Bronchial epithelial cell (primary cell): ENCODE measurements at regions not wholly inside any gene's neighbourhood (a gene's known extent, or its start where the extent isn't known, plus 50 kb on each side); places are given as distances from the start of the nearest gene placed in this dataset.

Experiments used
- DNase-seq: peaks from one replicate; pipeline ENCODE4 v3.0.0-alpha.2; 2010; ENCODE audit warnings: low read depth
- FAIRE-seq: peaks from 2 replicates; lab custom pipeline; 2011; peaks lifted over from hg19 to GRCh38; lab: Jason Lieb, UNC
- H3K27me3 ChIP-seq: 2 replicates; pipeline ENCODE4 v1.5.1; 2011; ENCODE audit warnings: low read length; ENCODE audit not compliant: control insufficient read depth, insufficient read depth
- H3K36me3 ChIP-seq: 2 replicates; pipeline ENCODE4 v1.5.1; 2011; ENCODE audit warnings: low read length; ENCODE audit not compliant: control insufficient read depth, insufficient read depth
- H3K4me3 ChIP-seq: 2 replicates; pipeline ENCODE4 v1.5.1; 2011; ENCODE audit warnings: mild to moderate bottlenecking, low read depth, low read length, control low read depth
- TF ChIP-seq, protein P1 (sequence below): IDR thresholded peaks from 2 replicates; pipeline ENCODE4 v1.5.1; 2011; ENCODE audit warnings: mild to moderate bottlenecking, moderate library complexity, low read length, control low read depth, inconsistent platforms; ENCODE audit not compliant: insufficient read depth, severe bottlenecking

DNA sequence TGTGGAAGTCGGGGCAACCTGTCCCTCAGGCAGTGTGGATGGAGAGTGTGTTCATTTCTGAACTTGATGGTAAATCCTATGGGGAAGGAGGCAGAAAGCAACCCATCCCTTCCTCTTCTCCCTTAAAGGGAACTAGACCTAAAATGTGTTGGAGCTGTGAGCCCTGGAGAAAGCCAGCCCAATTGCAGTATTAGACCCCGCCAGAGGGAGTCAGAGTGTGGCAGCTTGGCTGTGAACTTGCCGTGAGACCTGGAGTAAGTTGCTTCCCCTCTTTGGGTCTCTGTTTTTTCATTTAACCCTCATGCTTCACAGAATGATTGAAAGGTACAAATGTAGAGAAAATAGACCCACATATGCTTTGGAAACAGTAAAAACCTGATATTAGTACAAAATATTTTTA is 108.7 kb upstream of the PAK3 start:
- Histone ChIP-seq H3K4me3 (no peak overlapping the region), H3K36me3 (no peaks in the 10 kb centered on the region), H3K27me3 (no peaks in the 10 kb centered on the region)
- TF ChIP-seq, protein P1, sequence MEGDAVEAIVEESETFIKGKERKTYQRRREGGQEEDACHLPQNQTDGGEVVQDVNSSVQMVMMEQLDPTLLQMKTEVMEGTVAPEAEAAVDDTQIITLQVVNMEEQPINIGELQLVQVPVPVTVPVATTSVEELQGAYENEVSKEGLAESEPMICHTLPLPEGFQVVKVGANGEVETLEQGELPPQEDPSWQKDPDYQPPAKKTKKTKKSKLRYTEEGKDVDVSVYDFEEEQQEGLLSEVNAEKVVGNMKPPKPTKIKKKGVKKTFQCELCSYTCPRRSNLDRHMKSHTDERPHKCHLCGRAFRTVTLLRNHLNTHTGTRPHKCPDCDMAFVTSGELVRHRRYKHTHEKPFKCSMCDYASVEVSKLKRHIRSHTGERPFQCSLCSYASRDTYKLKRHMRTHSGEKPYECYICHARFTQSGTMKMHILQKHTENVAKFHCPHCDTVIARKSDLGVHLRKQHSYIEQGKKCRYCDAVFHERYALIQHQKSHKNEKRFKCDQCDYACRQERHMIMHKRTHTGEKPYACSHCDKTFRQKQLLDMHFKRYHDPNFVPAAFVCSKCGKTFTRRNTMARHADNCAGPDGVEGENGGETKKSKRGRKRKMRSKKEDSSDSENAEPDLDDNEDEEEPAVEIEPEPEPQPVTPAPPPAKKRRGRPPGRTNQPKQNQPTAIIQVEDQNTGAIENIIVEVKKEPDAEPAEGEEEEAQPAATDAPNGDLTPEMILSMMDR = no peak
- FAIRE-seq = no peak
- DNase-seq = no peak

DNA sequence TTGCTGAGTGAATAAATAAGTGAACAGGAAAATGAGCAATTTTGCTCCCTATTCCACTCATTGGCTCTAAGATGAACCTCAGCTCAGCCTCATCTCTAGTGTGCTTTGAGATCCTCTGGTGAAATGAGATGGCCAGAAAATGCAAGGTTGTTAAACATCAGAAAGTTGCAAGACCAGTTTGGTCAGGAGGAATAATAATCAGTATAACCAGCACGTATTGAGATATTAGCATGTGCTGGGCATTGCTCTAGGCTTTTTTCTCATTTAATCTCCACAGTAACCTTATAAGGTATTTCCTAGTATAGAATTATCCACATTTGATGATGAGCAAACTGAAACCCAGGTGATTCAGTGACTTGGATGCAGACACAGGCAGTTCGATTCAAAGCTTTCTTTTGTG is 110.5 kb upstream of the PAK3 start:
- no peaks in the 10 kb centered on the region for H3K36me3 ChIP-seq
- no peak for FAIRE-seq
- no peaks in the 10 kb centered on the region for H3K27me3 ChIP-seq
- TF ChIP-seq, protein P1 = no peak
- DNase-seq = peak; percentile 35
- H3K4me3 ChIP-seq = no peak overlapping the region

DNA sequence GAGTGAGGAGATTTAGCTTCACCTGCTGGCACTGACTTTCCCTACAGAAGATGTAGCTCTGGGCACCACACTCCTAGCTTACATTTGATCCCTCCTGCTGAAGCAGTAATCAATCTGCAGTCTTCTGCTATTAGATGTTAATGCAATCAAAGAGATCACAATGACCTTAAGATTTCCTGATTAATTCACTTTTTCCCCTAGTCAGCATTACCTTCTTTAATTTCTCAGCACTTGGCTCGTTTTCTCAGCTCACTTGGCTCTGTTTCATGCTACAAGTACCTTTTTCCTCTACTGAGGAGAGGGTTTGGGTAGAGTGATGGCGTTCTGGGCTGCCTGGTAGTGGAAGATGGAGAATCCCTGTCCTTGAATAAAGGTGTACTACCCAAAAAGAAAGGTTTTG is 113.0 kb upstream of the PAK3 start:
- Histone ChIP-seq H3K4me3 (no peak overlapping the region), H3K36me3 (no peaks in the 10 kb centered on the region), H3K27me3 (no peaks in the 10 kb centered on the region)
- TF ChIP-seq, protein P1 = no peak
- DNase-seq = no peak
- FAIRE-seq = no peak

DNA sequence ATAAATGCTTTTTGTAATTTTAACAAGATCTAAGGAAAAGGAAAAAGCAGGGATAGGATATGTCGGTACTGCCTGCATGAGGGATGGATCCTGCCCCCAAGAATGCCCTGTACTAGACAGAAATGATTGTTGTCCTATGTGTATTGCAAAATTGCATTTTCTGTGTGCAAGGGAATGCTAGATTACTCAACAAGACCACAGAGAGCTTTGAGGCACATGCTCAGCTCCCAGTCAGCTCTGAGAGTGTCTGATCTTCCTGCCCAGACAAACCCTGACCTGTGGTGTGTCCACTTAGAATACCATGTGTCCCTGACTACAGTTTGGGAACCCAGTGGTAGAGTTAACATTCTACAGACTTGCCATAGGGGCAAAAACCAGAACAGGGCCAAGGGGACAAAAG is 129.2 kb upstream of the PAK3 start:
- FAIRE-seq (peak; percentile 32), DNase-seq (peak; percentile 32)
- Histone ChIP-seq H3K27me3 (no peaks in the 10 kb centered on the region), H3K4me3 (no peak overlapping the region), H3K36me3 (no peaks in the 10 kb centered on the region)
- TF ChIP-seq, protein P1 = no peak

DNA sequence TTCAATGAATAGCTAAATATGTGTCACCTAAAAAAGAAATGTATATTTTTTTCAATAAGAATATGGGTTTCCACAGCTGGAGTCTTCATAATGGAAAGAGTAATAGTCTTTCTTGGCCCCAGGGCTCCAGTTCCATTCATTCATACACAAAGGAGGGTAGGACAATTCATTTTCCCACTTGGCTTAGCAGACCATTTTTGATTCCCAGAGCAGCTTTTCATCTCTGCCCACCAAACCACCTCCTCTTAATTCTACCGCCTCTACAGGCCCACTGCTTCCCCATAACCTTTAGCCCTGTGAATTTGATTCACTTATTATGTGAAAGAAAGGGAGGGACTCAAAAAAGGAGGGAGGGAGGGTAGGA is 129.9 kb upstream of the PAK3 start:
- Histone ChIP-seq H3K4me3 (no peak overlapping the region), H3K27me3 (no peaks in the 10 kb centered on the region), H3K36me3 (no peaks in the 10 kb centered on the region)
- FAIRE-seq = no peak
- TF ChIP-seq, protein P1 = no peak
- no peak for DNase-seq

DNA sequence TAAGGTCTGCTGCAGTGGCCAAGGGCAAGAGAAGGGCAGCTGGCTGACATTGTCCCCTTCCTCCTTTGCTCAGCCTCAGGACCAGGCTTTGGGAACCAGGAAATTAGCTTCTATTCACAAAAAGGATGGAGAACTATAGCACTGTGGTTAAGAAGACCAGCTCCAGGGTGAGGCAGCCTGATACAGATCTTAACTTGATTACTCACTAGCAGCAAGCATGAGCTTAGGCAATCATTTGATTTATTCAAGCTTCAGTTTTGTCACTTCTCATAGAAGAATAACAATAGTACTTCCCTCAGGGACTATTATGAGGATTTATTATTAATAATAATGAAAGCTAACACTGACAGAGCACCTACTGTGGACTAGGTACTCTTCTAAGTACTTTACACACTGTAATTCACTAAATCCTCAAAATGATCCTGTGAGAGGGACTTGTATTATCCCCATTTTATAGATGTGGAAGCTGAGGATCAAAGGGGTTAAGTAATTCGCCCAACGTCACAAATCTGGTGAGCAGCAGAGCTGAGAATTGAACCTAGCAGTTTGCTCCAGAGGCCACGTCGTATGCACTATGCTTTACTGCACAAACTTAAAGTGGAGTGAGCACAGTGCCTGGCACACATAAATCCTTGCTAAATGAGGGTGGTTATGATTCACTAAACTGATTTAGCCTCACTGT is 130.4 kb upstream of the PAK3 start:
- no peaks in the 10 kb centered on the region for H3K36me3 ChIP-seq
- FAIRE-seq = no peak
- DNase-seq = peak; percentile 15
- no peak overlapping the region for H3K4me3 ChIP-seq
- no peaks in the 10 kb centered on the region for H3K27me3 ChIP-seq
- TF ChIP-seq, protein P1 = no peak
